ENCODE measurements at regions not wholly inside any gene's neighbourhood (a gene's known extent, or its start where the extent isn't known, plus 50 kb on each side); places are given as distances from the start of the nearest gene placed in this dataset.

- TF ChIP-seq POLR2A (IDR thresholded peaks at IDR 0.05), result no peak
- TF ChIP-seq, protein P1, sequence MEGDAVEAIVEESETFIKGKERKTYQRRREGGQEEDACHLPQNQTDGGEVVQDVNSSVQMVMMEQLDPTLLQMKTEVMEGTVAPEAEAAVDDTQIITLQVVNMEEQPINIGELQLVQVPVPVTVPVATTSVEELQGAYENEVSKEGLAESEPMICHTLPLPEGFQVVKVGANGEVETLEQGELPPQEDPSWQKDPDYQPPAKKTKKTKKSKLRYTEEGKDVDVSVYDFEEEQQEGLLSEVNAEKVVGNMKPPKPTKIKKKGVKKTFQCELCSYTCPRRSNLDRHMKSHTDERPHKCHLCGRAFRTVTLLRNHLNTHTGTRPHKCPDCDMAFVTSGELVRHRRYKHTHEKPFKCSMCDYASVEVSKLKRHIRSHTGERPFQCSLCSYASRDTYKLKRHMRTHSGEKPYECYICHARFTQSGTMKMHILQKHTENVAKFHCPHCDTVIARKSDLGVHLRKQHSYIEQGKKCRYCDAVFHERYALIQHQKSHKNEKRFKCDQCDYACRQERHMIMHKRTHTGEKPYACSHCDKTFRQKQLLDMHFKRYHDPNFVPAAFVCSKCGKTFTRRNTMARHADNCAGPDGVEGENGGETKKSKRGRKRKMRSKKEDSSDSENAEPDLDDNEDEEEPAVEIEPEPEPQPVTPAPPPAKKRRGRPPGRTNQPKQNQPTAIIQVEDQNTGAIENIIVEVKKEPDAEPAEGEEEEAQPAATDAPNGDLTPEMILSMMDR (IDR thresholded peaks at IDR 0.05), result no peak
- TF ChIP-seq POLR2AphosphoS5 (IDR thresholded peaks at IDR 0.05), result no peak
- Histone ChIP-seq H3K4me3 (no peak overlapping the region), H3K4me1 (replicated peaks) (no peaks in the 10 kb centered on the region), H3K9me3 (no peaks in the 10 kb centered on the region), H3K27me3 (replicated peaks; ENCODE audit: insufficient read depth) (no peaks in the 10 kb centered on the region), H3K36me3 (no peaks in the 10 kb centered on the region), H3K27ac (no peak overlapping the region)
- no peak for DNase-seq (ENCODE audit: low spot score)
- intact Hi-C loops (cut with DNase I), result no loop called here
Measured at GRCh38 chr2:21571686-21572085, 447.9 kb downstream of the TDRD15 start.

- 90% methylated on average over 1 of the region's 1 CpG for WGBS
- intact Hi-C loops (cut with DNase I), result no loop called here
- H3K4me1 ChIP-seq (replicated peaks), result no peaks in the 10 kb centered on the region
- no peak overlapping the region for H3K27ac ChIP-seq
- H3K4me3 ChIP-seq, result no peak overlapping the region
- no peaks in the 10 kb centered on the region for H3K9me3 ChIP-seq
- DNase-seq (ENCODE audit: low spot score), result no peak
- no peaks in the 10 kb centered on the region for H3K36me3 ChIP-seq
- no peak for TF ChIP-seq POLR2AphosphoS5 (IDR thresholded peaks at IDR 0.05)
- TF ChIP-seq POLR2A (IDR thresholded peaks at IDR 0.05), result no peak
- TF ChIP-seq, protein P1 (IDR thresholded peaks at IDR 0.05), result no peak
- no peaks in the 10 kb centered on the region for H3K27me3 ChIP-seq (replicated peaks; ENCODE audit: insufficient read depth)
Measured at GRCh38 chr2:21580391-21580790, 456.6 kb downstream of the TDRD15 start.

- no peak for TF ChIP-seq POLR2AphosphoS5 (IDR thresholded peaks at IDR 0.05)
- TF ChIP-seq, protein P1 (IDR thresholded peaks at IDR 0.05), result no peak
- TF ChIP-seq POLR2A (IDR thresholded peaks at IDR 0.05), result no peak
- intact Hi-C loops (cut with DNase I), result no loop called here
Measured at GRCh38 chr2:21585881-21586280, 462.1 kb downstream of the TDRD15 start.

DNA sequence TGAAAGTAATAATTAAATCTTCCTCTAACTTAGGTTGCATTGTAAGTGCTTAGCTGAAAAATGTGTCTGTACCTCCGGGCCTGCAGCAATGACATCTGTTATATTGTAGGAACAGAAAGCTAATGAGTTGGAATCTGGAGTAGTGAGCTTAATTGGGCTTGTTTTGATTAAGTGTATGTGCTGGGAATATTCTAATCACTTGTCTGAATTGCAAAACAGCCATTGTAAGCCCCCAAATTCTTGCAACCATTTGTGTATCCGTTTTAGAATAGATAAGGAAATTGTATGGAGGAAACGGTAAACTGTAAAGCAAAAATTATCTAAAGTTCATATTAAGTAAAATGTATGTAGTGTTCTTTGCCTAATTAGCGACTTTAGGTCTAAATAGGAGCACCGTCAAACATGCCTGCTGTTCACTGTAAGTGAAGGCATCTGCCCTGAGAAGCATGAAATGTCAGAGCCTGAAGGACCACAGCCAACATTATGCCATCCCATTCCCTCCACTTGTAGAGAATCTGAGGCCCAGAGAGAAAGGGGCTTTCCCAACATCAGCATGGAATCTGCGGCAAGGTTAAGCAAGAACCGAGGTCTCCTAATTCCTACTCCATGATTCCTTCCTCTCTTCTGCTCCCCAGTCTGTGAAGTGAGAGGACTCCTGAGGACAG is 466.4 kb downstream of the TDRD15 start:
- DNase-seq (ENCODE audit: low spot score), result no peak
- H3K36me3 ChIP-seq, result no peaks in the 10 kb centered on the region
- H3K9me3 ChIP-seq, result no peaks in the 10 kb centered on the region
- no peaks in the 10 kb centered on the region for H3K27me3 ChIP-seq (replicated peaks; ENCODE audit: insufficient read depth)
- 81% methylated on average over 7 of the region's 7 CpGs for WGBS
- TF ChIP-seq, protein P1 (IDR thresholded peaks at IDR 0.05), result no peak
- TF ChIP-seq POLR2AphosphoS5 (IDR thresholded peaks at IDR 0.05) (no peak), POLR2A (IDR thresholded peaks at IDR 0.05) (no peak)
- intact Hi-C loops (cut with DNase I), result no loop called here
- H3K27ac ChIP-seq, result no peak overlapping the region
- no peak overlapping the region for H3K4me3 ChIP-seq
- no peaks in the 10 kb centered on the region for H3K4me1 ChIP-seq (replicated peaks)

More at GRCh38 chr2:21585881-21586280, 462.1 kb downstream of the TDRD15 start:
- no peaks in the 10 kb centered on the region for H3K9me3 ChIP-seq
- H3K27ac ChIP-seq, result no peak overlapping the region
- H3K4me3 ChIP-seq, result no peak overlapping the region
- no peaks in the 10 kb centered on the region for H3K4me1 ChIP-seq (replicated peaks)
- DNase-seq (ENCODE audit: low spot score), result no peak
- H3K36me3 ChIP-seq, result no peaks in the 10 kb centered on the region
- H3K27me3 ChIP-seq (replicated peaks; ENCODE audit: insufficient read depth), result no peaks in the 10 kb centered on the region

DNA sequence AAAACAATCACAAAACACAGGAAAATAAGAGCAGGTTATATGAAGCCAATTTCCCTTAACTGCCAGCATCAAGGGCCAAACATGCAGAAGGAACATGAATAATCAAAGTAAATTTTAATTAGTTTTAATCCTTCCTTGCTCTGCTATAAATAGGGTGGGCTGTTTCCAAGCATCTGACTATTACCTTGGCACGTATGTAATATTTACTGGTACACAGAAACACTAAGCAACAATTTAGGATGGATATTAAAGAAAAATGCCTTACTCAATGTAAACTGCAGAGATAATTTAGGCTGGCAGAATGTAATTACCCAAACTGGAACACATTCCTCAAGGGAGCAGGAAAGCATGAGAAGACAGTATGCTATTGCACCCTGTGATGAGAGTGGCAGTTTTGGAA is 468.2 kb downstream of the TDRD15 start:
- Histone ChIP-seq H3K27me3 (replicated peaks; ENCODE audit: insufficient read depth) (no peaks in the 10 kb centered on the region), H3K36me3 (no peaks in the 10 kb centered on the region), H3K27ac (no peak overlapping the region), H3K4me1 (replicated peaks) (no peaks in the 10 kb centered on the region), H3K9me3 (no peaks in the 10 kb centered on the region), H3K4me3 (no peak overlapping the region)
- WGBS, result 71% methylated on average over 1 of the region's 1 CpG
- intact Hi-C loops (cut with DNase I), result no loop called here
- no peak for DNase-seq (ENCODE audit: low spot score)
- no peak for TF ChIP-seq POLR2A (IDR thresholded peaks at IDR 0.05)
- TF ChIP-seq POLR2AphosphoS5 (IDR thresholded peaks at IDR 0.05), result no peak
- TF ChIP-seq, protein P1 (IDR thresholded peaks at IDR 0.05), result no peak
